BLaER1 (cell line): ENCODE measurements at regions not wholly inside any gene's neighbourhood (a gene's known extent, or its start where the extent isn't known, plus 50 kb on each side); places are given as distances from the start of the nearest gene placed in this dataset.
A peak's percentile ranks its signal among the peaks of the same experiment; 100 is the strongest.

Experiments used
- H3K27ac ChIP-seq: shearing (Covaris generic); formaldehyde crosslinking; 2 replicates; pipeline ENCODE4 v1.8.1; 2022
- H3K27me3 ChIP-seq: shearing (Covaris generic); formaldehyde crosslinking; 2 replicates; pipeline ENCODE4 v1.8.1; 2022
- H3K36me3 ChIP-seq: shearing (Covaris generic); formaldehyde crosslinking; 2 replicates; pipeline ENCODE4 v1.8.1; 2022
- H3K4me1 ChIP-seq: shearing (Covaris generic); formaldehyde crosslinking; 2 replicates; pipeline ENCODE4 v1.8.1; 2022
- H3K4me2 ChIP-seq: shearing (Covaris generic); formaldehyde crosslinking; 2 replicates; pipeline ENCODE4 v1.8.1; 2022
- H3K4me3 ChIP-seq: shearing (Covaris generic); formaldehyde crosslinking; 2 replicates; pipeline ENCODE4 v1.8.1; 2022
- H3K9ac ChIP-seq: shearing (Covaris generic); formaldehyde crosslinking; 2 replicates; pipeline ENCODE4 v1.8.1; 2022
- H3K9me3 ChIP-seq: shearing (Covaris generic); formaldehyde crosslinking; 2 replicates; pipeline ENCODE4 v1.8.1; 2022
- H4K20me1 ChIP-seq: shearing (Covaris generic); formaldehyde crosslinking; 2 replicates; pipeline ENCODE4 v1.8.1; 2022
- Cebpa-rat ChIP-seq: shearing (Covaris generic); IDR thresholded peaks from 2 replicates; pipeline ENCODE4 v1.8.1; 2022

- Histone ChIP-seq H4K20me1 (no peaks in the 10 kb centered on the region), H3K4me2 (no peak overlapping the region), H3K9me3 (no peaks in the 10 kb centered on the region), H3K36me3 (no peaks in the 10 kb centered on the region), H3K27ac (no peak overlapping the region), H3K27me3 (no peaks in the 10 kb centered on the region), H3K4me3 (no peak overlapping the region), H3K9ac (no peak overlapping the region), H3K4me1 (no peaks in the 10 kb centered on the region; the same call in 1 of the 2 replicates)
- no peak for TF ChIP-seq Cebpa-rat
These were observed 50.1 kb upstream of the EFEMP1 start for GRCh38 chr2:55973673-55974072.

GRCh38 chr2:55976681-55977080, 53.1 kb upstream of the EFEMP1 start:
- Histone ChIP-seq H3K4me2 (no peak overlapping the region), H3K36me3 (no peaks in the 10 kb centered on the region), H3K27me3 (no peaks in the 10 kb centered on the region), H3K4me1 (no peaks in the 10 kb centered on the region), H3K9me3 (no peaks in the 10 kb centered on the region), H4K20me1 (no peaks in the 10 kb centered on the region), H3K4me3 (no peak overlapping the region), H3K27ac (no peak overlapping the region), H3K9ac (no peak overlapping the region)
- TF ChIP-seq Cebpa-rat, result no peak

GRCh38 chr2:55985406-55985805, 61.8 kb upstream of the EFEMP1 start:
- H3K4me1 ChIP-seq, result peaks cover 27% of the 10 kb centered on the region
- H3K27ac ChIP-seq, result 0 out of 2 replicates have a peak overlapping the region, but pooled peaks have one; percentile 2
- no peaks in the 10 kb centered on the region for H3K36me3 ChIP-seq
- H3K27me3 ChIP-seq, result no peaks in the 10 kb centered on the region
- H3K4me3 ChIP-seq, result no peak overlapping the region
- peak overlapping the region; percentile 57 for H3K4me2 ChIP-seq
- no peaks in the 10 kb centered on the region for H4K20me1 ChIP-seq
- TF ChIP-seq Cebpa-rat, result no peak
- no peaks in the 10 kb centered on the region for H3K9me3 ChIP-seq
- H3K9ac ChIP-seq, result no peak overlapping the region

- TF ChIP-seq Cebpa-rat, result no peak
- peaks cover 27% of the 10 kb centered on the region for H3K4me1 ChIP-seq
- no peak overlapping the region for H3K9ac ChIP-seq
- H3K9me3 ChIP-seq, result no peaks in the 10 kb centered on the region
- peak overlapping the region; percentile 57 for H3K4me2 ChIP-seq
- H3K27ac ChIP-seq, result 0 out of 2 replicates have a peak overlapping the region, but pooled peaks have one; percentile 2
- H3K4me3 ChIP-seq, result no peak overlapping the region
- no peaks in the 10 kb centered on the region for H4K20me1 ChIP-seq
- H3K27me3 ChIP-seq, result no peaks in the 10 kb centered on the region
- no peaks in the 10 kb centered on the region for H3K36me3 ChIP-seq
These were observed 62.4 kb upstream of the EFEMP1 start for GRCh38 chr2:55986001-55986400.

- no peak for TF ChIP-seq Cebpa-rat
- Histone ChIP-seq H3K9ac (no peak overlapping the region), H3K27ac (no peak overlapping the region), H3K9me3 (no peaks in the 10 kb centered on the region), H4K20me1 (no peaks in the 10 kb centered on the region), H3K27me3 (no peaks in the 10 kb centered on the region), H3K4me3 (no peak overlapping the region), H3K4me2 (no peak overlapping the region), H3K36me3 (no peaks in the 10 kb centered on the region), H3K4me1 (peaks cover 27% of the 10 kb centered on the region)
These were observed 63.3 kb upstream of the EFEMP1 start for GRCh38 chr2:55986700-55987440.

DNA sequence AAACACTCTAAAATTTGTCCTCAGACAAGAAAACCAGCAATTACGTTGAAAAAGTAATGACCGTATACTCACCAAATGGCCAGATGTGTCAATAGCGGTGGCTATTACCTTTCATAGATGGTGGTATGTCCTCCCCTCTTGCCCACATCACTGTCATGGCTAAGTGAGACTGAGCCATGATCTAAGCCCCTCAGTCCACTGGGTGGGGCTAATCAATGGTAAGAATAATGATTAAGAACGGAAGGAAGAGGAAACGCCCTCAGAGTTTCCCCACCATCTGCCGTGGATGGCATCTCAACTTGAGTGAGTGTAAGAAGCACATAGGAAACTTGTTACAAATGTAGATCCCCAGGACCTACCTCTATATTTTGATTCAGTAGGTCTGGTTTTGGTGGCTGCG, 65.8 kb upstream of the EFEMP1 start:
- Histone ChIP-seq H3K9ac (no peak overlapping the region), H3K27ac (no peak overlapping the region), H3K4me2 (no peak overlapping the region), H3K9me3 (no peaks in the 10 kb centered on the region), H3K4me3 (no peak overlapping the region), H3K27me3 (no peaks in the 10 kb centered on the region), H4K20me1 (no peaks in the 10 kb centered on the region), H3K4me1 (peaks cover 27% of the 10 kb centered on the region), H3K36me3 (no peaks in the 10 kb centered on the region)
- TF ChIP-seq Cebpa-rat, result no peak

- no peak for TF ChIP-seq Cebpa-rat
- H3K4me3 ChIP-seq, result no peak overlapping the region
- no peaks in the 10 kb centered on the region for H3K9me3 ChIP-seq
- no peak overlapping the region for H3K9ac ChIP-seq
- no peak overlapping the region for H3K27ac ChIP-seq
- H3K4me2 ChIP-seq, result no peak overlapping the region
- H3K27me3 ChIP-seq, result no peaks in the 10 kb centered on the region
- no peaks in the 10 kb centered on the region for H3K36me3 ChIP-seq
- H3K4me1 ChIP-seq, result peaks cover 1% of the 10 kb centered on the region; the same call in 1 of the 2 replicates
- no peaks in the 10 kb centered on the region for H4K20me1 ChIP-seq
These were observed 68.9 kb upstream of the EFEMP1 start for GRCh38 chr2:55992455-55992854.

- Histone ChIP-seq H3K27ac (no peak overlapping the region), H3K9ac (no peak overlapping the region)
- no peak for TF ChIP-seq Cebpa-rat
These were observed 70.1 kb upstream of the EFEMP1 start for GRCh38 chr2:55993685-55994084.

GRCh38 chr2:55995211-55995610, 71.6 kb upstream of the EFEMP1 start:
- Histone ChIP-seq H4K20me1 (no peaks in the 10 kb centered on the region), H3K4me2 (no peak overlapping the region), H3K27me3 (no peaks in the 10 kb centered on the region), H3K36me3 (no peaks in the 10 kb centered on the region), H3K9me3 (no peaks in the 10 kb centered on the region), H3K9ac (no peak overlapping the region), H3K4me1 (no peaks in the 10 kb centered on the region), H3K27ac (no peak overlapping the region), H3K4me3 (no peak overlapping the region)
- no peak for TF ChIP-seq Cebpa-rat

More at GRCh38 chr2:55993685-55994084, 70.1 kb upstream of the EFEMP1 start:
- Histone ChIP-seq H3K4me2 (no peak overlapping the region), H3K27me3 (no peaks in the 10 kb centered on the region), H3K9me3 (no peaks in the 10 kb centered on the region), H3K4me3 (no peak overlapping the region), H4K20me1 (no peaks in the 10 kb centered on the region), H3K4me1 (no peaks in the 10 kb centered on the region), H3K36me3 (no peaks in the 10 kb centered on the region)

DNA sequence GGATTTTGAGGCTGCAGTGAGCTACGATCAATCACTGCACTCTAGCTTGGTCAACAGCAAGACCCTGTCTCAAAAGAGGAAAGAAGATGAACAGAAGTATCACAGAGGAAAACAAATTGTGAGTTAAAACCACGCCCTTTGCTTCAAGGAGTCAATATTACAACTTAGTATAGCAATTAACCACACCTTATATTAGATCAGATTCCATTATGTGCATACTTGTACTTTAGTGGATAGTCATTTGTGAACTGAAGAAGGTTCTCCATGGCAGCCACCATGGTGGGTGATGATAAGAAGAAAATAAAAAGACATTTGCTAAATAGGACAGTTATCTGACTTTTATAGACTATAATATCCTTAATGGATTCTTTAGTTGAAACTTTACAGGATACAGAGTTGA, 72.3 kb upstream of the EFEMP1 start:
- H3K4me3 ChIP-seq, result no peak overlapping the region
- no peak for TF ChIP-seq Cebpa-rat
- no peak overlapping the region for H3K4me2 ChIP-seq
- H3K36me3 ChIP-seq, result no peaks in the 10 kb centered on the region
- no peaks in the 10 kb centered on the region for H3K9me3 ChIP-seq
- H3K27me3 ChIP-seq, result no peaks in the 10 kb centered on the region
- no peak overlapping the region for H3K27ac ChIP-seq
- no peaks in the 10 kb centered on the region for H3K4me1 ChIP-seq
- H4K20me1 ChIP-seq, result no peaks in the 10 kb centered on the region
- H3K9ac ChIP-seq, result no peak overlapping the region
